Stimulated activated CD4-positive, alpha-beta T cell treated with anti-CD3 and anti-CD28 coated beads, Interleukin-4, amount 100 ng/mL, for 1 hour (primary cell): ENCODE measurements at regions not wholly inside any gene's neighbourhood (a gene's known extent, or its start where the extent isn't known, plus 50 kb on each side); places are given as distances from the start of the nearest gene placed in this dataset.

Experiments
- DNase-seq: peaks from one replicate; pipeline ENCODE4 v3.0.0-alpha.2; 2020

- DNase-seq, result no peak
Observed at GRCh38 chr18:41449612-41450011, 505.4 kb upstream of the PIK3C3 start.

- DNase-seq, result no peak
Observed at GRCh38 chr18:41444943-41445342, 510.1 kb upstream of the PIK3C3 start.

- no peak for DNase-seq
Observed at GRCh38 chr18:41436772-41437171, 518.3 kb upstream of the PIK3C3 start.

DNA sequence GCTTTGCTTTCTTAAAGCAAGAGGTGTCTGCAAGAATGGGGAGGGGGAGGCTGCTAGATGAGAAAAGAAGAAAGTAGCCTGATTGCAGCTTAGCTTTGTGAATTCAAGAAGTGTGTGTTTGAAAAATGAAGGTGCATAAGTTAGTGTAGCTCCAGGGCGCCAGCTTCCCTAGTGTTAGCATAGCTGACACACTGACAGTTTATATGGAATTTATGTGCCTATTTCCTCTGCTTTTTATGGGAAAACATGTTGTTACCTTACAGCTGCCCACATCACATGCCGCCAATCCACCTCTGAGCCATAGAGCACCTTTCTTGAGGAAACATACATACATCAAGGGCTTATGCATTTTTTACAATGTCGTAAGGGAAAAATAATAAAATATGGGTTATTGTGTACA, 536.4 kb upstream of the PIK3C3 start:
- DNase-seq, result no peak

DNA sequence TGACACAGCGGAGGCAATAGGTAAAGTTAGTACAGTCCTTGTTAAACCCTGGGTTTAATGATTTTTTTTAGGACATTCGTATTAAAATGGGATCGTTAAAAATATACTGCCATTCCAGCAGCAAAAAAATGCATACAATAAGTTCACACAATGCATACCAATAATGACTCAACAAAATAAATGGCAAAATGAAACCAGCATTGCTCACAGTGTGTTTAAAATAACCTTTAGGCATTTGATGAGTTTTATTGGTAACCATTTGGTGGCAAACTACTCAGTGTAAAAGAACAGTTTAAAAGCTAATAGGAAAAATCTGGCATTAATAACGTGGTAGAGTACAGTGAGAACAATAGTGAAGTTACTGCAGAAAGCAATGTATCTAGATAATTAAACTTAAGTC, 539.0 kb upstream of the PIK3C3 start:
- no peak for DNase-seq

- DNase-seq, result no peak
Observed at GRCh38 chr18:41410006-41410405, 545.0 kb upstream of the PIK3C3 start.

- DNase-seq, result no peak
Observed at GRCh38 chr18:41406834-41407233, 548.2 kb upstream of the PIK3C3 start.

- DNase-seq, result no peak
Observed at GRCh38 chr18:41396861-41397260, 558.2 kb upstream of the PIK3C3 start.

DNA sequence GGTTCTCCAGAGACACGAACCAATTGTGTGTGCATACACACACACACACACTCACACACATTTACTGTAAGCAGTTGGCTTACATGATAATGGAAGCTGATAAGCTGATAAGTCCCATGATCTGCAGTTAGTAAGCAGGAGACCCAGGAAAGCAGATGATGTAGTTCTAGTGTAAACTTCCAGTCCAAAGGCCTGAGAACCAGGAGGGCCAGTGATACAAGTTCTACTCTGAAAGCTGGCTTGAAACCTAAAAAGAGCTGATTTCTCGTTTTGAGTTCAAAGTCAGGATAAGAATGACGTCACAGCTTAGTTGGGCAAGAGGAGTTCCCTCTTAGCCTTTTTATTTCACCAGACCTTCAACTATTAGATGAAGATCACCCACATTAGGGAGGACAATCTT, 558.8 kb upstream of the PIK3C3 start:
- DNase-seq, result no peak

DNA sequence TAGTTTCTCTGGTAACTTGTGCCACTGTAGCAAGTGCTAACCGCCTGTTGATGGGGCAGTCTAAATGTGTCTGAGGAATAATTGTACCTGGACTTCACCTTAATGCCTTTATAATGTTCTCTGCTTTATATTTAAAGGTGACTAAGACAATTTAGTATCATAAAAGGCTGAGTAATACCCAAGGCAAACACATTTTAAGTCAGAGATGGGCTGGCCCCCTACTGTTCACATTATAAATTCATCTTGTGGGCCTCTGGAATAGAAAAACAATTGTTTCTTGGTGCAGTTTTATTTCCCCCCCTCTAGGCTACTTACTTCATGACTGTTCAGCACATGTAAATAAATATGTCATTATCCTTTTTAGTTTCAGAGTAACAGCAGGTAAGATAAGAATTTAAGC, 559.3 kb upstream of the PIK3C3 start:
- no peak for DNase-seq

DNA sequence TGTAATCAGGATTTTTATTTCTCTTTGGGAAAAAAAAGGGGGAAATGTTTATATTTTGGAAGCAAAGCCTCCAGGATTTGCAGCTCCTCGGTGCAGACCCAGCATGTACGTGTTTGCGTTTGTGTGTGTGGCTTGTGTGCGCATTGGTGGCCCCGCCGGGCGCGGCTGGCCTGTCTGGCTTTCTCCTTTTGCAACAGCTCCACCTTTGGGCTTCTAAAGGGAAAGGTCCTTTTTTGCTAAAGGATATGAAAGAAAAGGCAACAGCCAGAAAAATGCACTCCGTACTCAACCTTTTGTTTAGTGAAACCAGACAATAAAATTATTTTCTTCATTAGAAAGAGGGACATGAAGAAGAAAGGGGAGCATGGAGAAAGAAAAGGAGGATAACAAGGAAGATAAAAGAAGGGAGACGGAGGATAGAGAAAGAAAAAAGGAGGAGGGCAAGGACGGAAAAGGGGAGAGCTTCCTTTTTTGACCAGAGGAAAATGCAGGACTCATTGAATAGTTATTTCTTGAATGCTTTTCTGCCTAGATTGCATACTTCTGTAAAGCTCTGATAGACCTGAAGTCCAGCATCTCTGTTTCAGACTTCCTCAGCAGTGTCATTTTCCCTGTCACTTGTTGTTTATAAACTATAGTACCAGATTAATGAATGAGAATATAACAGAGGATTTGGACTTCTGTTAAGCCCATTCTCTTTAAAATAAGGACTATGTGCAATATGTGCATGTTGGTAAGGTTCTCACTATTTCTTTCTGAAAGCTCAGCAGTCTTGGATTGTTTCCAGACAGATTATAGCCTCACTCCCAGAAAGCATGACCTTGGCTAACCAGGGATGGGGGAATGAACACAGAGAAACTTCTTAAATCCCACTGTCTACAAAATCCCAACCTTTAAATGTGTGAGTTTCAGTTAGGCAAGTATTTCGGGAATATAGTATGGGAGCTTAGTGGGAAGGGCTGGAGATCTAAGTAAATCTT, 563.1 kb upstream of the PIK3C3 start:
- DNase-seq, result no peak

- no peak for DNase-seq
Observed at GRCh38 chr18:41390309-41390708, 564.7 kb upstream of the PIK3C3 start.

- no peak for DNase-seq
Observed at GRCh38 chr18:41378598-41378997, 576.4 kb upstream of the PIK3C3 start.

DNA sequence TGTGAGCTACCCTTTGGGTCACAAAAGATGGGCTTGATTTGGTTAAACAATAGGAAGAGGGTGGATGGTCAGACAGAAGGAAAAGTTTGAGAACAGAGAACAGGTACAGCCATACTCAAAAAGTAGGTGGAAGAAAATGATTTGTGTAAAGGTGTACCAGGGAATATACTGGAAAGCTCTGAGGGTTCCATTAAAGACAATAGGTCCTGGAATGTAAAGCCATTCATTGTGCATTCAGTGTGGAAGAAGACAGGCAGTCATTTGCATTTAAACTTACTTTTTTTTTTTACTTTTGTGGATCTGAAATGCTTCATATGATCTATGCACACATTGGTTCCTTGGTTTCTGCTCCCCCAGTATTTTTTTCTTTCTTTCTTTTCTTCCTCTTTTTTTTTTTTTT, 581.4 kb upstream of the PIK3C3 start:
- DNase-seq, result no peak

DNA sequence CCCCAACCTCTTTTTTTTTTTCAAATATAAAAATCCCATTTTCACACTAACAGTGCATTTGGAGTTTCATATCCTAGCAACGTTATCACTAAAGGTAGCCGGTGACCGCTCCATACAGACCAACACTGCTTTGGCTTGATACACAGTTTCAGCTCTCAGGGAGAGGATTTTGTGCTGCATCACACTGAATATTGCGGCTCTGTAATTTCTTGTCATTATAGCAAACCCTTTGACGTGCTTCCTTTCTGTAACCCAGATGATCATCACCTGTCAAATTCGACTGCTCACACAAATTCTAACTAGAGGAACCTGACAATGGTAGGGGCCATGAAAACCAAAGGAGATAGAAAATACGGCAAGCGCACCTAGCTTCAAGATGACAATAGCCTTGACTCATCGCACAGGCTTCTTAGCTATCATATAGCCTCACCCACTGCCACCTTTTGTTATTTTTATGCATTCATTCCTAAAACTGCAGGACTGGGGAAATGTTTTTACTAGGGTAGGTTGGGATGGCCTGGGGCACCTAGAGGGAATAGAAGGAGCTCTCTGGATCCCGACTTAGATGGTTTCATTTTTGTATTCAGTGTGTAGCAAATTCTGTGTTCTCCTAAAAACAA, 582.9 kb upstream of the PIK3C3 start:
- no peak for DNase-seq

DNA sequence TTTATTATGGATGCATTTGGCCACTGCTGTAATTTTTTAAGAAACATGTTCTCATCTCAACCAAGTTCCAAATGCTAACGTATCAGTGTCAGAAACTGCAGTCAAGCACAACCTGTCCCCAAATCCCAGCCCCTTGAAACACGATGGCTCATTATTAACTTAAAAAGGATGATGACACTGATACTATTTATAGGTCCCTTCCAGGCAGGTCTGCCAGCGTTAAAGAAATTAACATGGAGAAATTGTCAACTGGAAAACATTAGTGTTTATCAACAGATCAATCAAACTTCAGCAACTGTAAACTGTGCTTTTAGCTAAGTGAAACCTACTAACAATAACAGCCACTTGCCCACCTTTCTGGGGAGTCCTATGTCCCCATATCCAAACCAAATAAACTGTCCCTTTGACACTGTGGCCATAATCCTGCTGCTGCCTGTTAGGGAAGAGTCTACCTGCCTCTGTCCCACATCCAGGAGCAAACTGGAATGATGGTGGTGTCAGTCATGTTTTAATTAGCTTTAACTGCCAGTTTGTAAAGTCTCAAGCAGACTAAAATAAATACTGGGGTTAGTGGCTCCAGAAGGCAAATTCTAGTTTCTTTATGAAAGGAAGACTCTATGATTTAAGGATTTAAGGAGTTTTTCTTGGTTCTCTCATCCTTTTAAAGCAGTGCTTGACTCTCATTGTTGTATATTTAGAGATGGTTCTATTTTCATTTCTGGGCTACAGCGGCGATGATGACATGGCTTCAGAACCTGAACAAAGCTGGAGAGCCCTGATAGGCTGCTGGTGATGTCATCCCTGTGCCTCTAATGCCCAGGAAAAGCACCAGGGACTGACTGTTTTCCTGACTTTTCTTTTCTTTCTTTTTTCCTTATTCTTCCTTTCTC, 583.6 kb upstream of the PIK3C3 start:
- DNase-seq, result no peak

- DNase-seq, result no peak
Observed at GRCh38 chr18:41370740-41371139, 584.3 kb upstream of the PIK3C3 start.

GRCh38 chr18:41357708-41358107, 597.3 kb upstream of the PIK3C3 start:
- DNase-seq, result no peak

DNA sequence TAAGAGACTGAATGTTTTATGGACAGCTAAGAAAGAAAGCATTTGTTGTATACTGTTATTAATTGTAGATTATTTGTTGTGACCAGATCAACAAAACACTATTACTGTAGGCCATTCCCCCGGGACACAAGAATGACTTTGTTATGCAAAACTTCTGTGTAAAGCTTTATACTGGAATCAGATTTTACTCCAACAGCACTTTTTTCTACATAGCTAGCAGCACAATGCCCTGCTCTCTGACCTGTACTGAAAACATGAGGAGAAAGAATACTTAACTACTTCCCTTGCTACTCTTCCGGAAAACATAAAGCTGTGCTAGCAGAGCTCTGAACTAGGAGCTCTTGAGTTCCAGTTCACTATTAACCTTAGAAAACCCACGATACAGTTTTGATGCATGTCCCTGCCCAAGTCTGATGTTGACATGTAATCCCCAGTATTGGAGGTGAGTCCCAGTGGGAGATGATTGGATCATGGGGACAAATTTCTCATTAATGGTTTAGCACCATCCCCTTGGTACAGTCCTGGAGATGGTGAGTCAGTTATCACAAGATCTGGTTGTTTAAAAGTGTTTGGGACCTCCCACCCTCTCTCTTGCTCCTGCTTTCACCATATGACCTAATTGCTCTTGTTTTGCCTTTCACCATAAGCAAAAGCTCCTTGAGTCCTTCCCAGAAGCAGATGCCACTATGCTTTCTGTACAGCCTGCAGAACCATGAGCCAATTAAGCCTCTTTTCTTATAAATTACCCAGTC, 601.1 kb upstream of the PIK3C3 start:
- no peak for DNase-seq

GRCh38 chr18:41351430-41351829, 603.6 kb upstream of the PIK3C3 start:
- DNase-seq, result no peak

GRCh38 chr18:41347057-41347456, 608.0 kb upstream of the PIK3C3 start:
- DNase-seq, result no peak

- no peak for DNase-seq
Observed at GRCh38 chr18:41343808-41344207, 611.2 kb upstream of the PIK3C3 start.

DNA sequence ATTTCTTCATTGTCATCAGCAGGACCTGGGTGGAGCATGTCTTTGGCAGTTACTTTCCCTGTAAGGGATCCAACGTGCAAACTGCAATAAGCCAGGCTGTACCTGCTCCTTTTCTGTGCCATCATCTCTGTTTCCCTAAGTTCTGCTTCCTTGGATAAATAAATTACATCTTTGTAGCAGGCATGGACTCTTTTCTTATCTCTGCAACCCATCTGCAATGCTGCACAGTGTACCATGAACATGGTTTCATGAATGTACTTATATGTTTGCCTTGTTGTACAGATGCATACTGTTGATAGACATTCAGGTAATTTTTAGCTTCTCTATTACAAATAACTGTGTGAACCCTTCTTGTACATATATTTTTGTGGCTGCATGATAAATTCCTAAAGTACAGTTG, 616.7 kb upstream of the PIK3C3 start:
- no peak for DNase-seq
